Spleen (tissue), 11 donors: ENCODE measurements at regions not wholly inside any gene's neighbourhood (a gene's known extent, or its start where the extent isn't known, plus 50 kb on each side); places are given as distances from the start of the nearest gene placed in this dataset.

Experiments
- DNase-seq: peaks from one replicate; pipeline ENCODE4 v3.0.0-alpha.2; 2020
- H3K27ac ChIP-seq, 8 donors: fragments of 200-600 bp; sonication (generic) in 7 of 8; 1 replicate in 4 of 8; 2 replicates in 4 of 8; pipeline versions ENCODE4 v1.5.0 to v1.8.0; 2016 to 2021; ENCODE audit warnings: inconsistent platforms in 4 of 8, mild to moderate bottlenecking in 4 of 8, moderate library complexity in 1 of 8
- H3K27me3 ChIP-seq, 7 donors: fragments of 200-600 bp; sonication (generic) in 6 of 7; replicated peaks in 1 of 7; 1 replicate in 4 of 7; 2 replicates in 3 of 7; pipeline versions ENCODE4 v1.5.0 to v1.8.0; 2016 to 2021; ENCODE audit warnings: inconsistent platforms in 3 of 7, mild to moderate bottlenecking in 1 of 7
- H3K36me3 ChIP-seq, 6 donors: fragments of 200-600 bp; sonication (generic) in 5 of 6; 1 replicate in 4 of 6; 2 replicates in 2 of 6; pipeline versions ENCODE4 v1.5.0 to v1.8.0; 2016 to 2021; ENCODE audit warnings: inconsistent platforms in 2 of 6
- H3K4me1 ChIP-seq, 6 donors: fragments of 200-600 bp; sonication (generic) in 5 of 6; 1 replicate in 3 of 6; 2 replicates in 3 of 6; pipeline versions ENCODE4 v1.5.0 to v1.8.0; 2016 to 2021; ENCODE audit warnings: inconsistent platforms in 3 of 6
- H3K4me3 ChIP-seq, 8 donors: fragments of 200-600 bp; sonication (generic) in 7 of 8; 1 replicate in 4 of 8; 2 replicates in 4 of 8; pipeline versions ENCODE4 v1.5.0 to v1.8.0; 2016 to 2021; ENCODE audit warnings: inconsistent platforms in 4 of 8, mild to moderate bottlenecking in 4 of 8, moderate library complexity in 2 of 8
- H3K9me3 ChIP-seq, 8 donors: fragments of 200-600 bp; sonication (generic) in 7 of 8; 1 replicate in 4 of 8; 2 replicates in 4 of 8; pipeline versions ENCODE4 v1.5.0 to v1.8.0; 2016 to 2021; ENCODE audit warnings: inconsistent platforms in 4 of 8
- CTCF ChIP-seq, 11 experiments: fragments of 200-600 bp in 7 of 11; fragments of 450-650 bp in 4 of 11; sonication (generic) in 4 of 11; IDR thresholded peaks in 8 of 11; conservative IDR thresholded peaks in 3 of 11; 1 replicate in 7 of 11; 2 replicates in 4 of 11; pipeline versions ENCODE4 v1.4.0 to v1.8.0; 2016 to 2021; ENCODE audit warnings: antibody characterized with exemption in 11 of 11, inconsistent platforms in 4 of 11, mild to moderate bottlenecking in 1 of 11
- POLR2A ChIP-seq, 3 donors: fragments of 450-650 bp; IDR thresholded peaks; one replicate each; pipeline ENCODE4 v1.5.1; 2017; ENCODE audit warnings: antibody characterized with exemption in 3 of 3, mild to moderate bottlenecking in 1 of 3
- POLR2AphosphoS5 ChIP-seq, 3 donors: sonication (generic); formaldehyde crosslinking; IDR thresholded peaks; one replicate each; pipeline ENCODE4 v1.5.1; 2017; ENCODE audit warnings: antibody characterized with exemption in 3 of 3
- WGBS, 5 donors: extraction: QIAGEN DNeasy Blood & Tissue Kit in 3 of 5; methylation state at CpG; one replicate each; pipeline versions ENCODE4 v1.1.5 to v1.1.7; 2013 to 2018; 5-methylcytosine and 5-hydroxymethylcytosine counted together
- intact Hi-C: fragments of 100-400 bp; cut with DNase I; formaldehyde crosslinking; loops from one replicate; pipeline ENCODE4 v1.15.0; 2023; ENCODE audit warnings: low total_unique reads
- donor health status: healthy with polysubstance abuse.
- donor health status: DM: no; HTN: no; CAD: no; lungs with moderate emphysema.
- donor health status: DM: no; HTN: no; CAD: no.
- donor health status: Bipolar disorder and iron deficiency.
- donor health status: healthy.
- donor health status: DM: no; HTN: no; CAD: no.
- donor health status: DM: yes; HTN: yes; CAD: no.

- TF ChIP-seq POLR2A (IDR thresholded peaks at IDR 0.05): no peak
- TF ChIP-seq CTCF (IDR thresholded peaks at IDR 0.05 in 8 of 11, conservative IDR thresholded peaks at IDR 0.05 in 3 of 11): no peak
- TF ChIP-seq POLR2AphosphoS5 (IDR thresholded peaks at IDR 0.05): no peak
- H3K4me3 ChIP-seq: no peak overlapping the region
- 89 to 100% (median 91%) methylated on average over 1 of the region's 1 CpG for WGBS, 5 donors
- no peaks in the 10 kb centered on the region for H3K27me3 ChIP-seq
- no peak for DNase-seq
- no peaks in the 10 kb centered on the region for H3K9me3 ChIP-seq
- intact Hi-C loops: no loop called here
- H3K36me3 ChIP-seq: no peaks in the 10 kb centered on the region
- no peak overlapping the region for H3K27ac ChIP-seq
- H3K4me1 ChIP-seq: no peaks in the 10 kb centered on the region
Observed at GRCh38 chr4:136002316-136002715, 1530.0 kb downstream of the PCDH18 start.

DNA sequence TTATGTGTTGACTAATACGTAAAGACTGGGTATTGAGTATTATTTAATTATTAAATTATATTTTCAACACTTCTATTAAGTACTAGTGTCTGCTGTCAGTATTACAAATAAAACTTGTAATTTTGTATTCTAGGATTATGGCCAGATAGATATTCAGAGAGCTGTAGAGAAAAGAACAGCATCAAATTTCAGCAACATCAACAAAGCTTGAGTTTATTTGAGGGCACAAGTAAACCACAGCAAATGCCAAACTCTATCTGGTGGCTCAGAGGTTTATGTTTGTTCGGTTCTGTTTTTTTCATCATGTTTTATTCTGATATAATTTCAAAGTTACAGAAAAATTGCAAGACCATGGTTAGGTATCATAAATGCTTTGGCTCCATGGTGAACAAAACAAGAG is 1530.5 kb downstream of the PCDH18 start:
- Histone ChIP-seq H3K36me3 (no peaks in the 10 kb centered on the region), H3K27ac (no peak overlapping the region), H3K9me3 (peaks cover 0 to 3% (median 0%) of the 10 kb centered on the region in 8 donors), H3K4me3 (no peak overlapping the region), H3K4me1 (no peaks in the 10 kb centered on the region), H3K27me3 (no peaks in the 10 kb centered on the region)
- no peak for TF ChIP-seq POLR2AphosphoS5 (IDR thresholded peaks at IDR 0.05)
- TF ChIP-seq CTCF (IDR thresholded peaks at IDR 0.05 in 8 of 11, conservative IDR thresholded peaks at IDR 0.05 in 3 of 11): no peak
- TF ChIP-seq POLR2A (IDR thresholded peaks at IDR 0.05): no peak
- no peak for DNase-seq
- intact Hi-C loops: no loop called here
- WGBS, 5 donors: 82 to 92% (median 85%) methylated on average over 2 of the region's 2 CpGs

GRCh38 chr4:136000246-136000645 is 1532.0 kb downstream of the PCDH18 start:
- intact Hi-C loops: no loop called here

GRCh38 chr4:135994360-135994759 is 1537.9 kb downstream of the PCDH18 start:
- Histone ChIP-seq H3K36me3 (no peaks in the 10 kb centered on the region), H3K4me1 (no peaks in the 10 kb centered on the region), H3K9me3 (peaks cover 0 to 4% (median 0%) of the 10 kb centered on the region in 8 donors), H3K27me3 (no peaks in the 10 kb centered on the region), H3K27ac (no peak overlapping the region), H3K4me3 (no peak overlapping the region)
- TF ChIP-seq POLR2AphosphoS5 (IDR thresholded peaks at IDR 0.05) (no peak), CTCF (IDR thresholded peaks at IDR 0.05 in 8 of 11, conservative IDR thresholded peaks at IDR 0.05 in 3 of 11) (no peak), POLR2A (IDR thresholded peaks at IDR 0.05) (no peak)
- no peak for DNase-seq
- intact Hi-C loops: no loop called here
- 81 to 91% (median 87%) methylated on average over 7 of the region's 7 CpGs for WGBS, 5 donors

More at GRCh38 chr4:136000246-136000645, 1532.0 kb downstream of the PCDH18 start:
- Histone ChIP-seq H3K27me3 (no peaks in the 10 kb centered on the region), H3K4me1 (no peaks in the 10 kb centered on the region), H3K9me3 (peaks cover 0 to 4% (median 0%) of the 10 kb centered on the region in 8 donors), H3K27ac (no peak overlapping the region), H3K4me3 (no peak overlapping the region), H3K36me3 (no peaks in the 10 kb centered on the region)
- DNase-seq: no peak
- 26 to 55% (median 41%) methylated on average over 1 of the region's 1 CpG for WGBS, 5 donors
- TF ChIP-seq POLR2AphosphoS5 (IDR thresholded peaks at IDR 0.05) (no peak), POLR2A (IDR thresholded peaks at IDR 0.05) (no peak), CTCF (IDR thresholded peaks at IDR 0.05 in 8 of 11, conservative IDR thresholded peaks at IDR 0.05 in 3 of 11) (no peak)
